ENCODE measurements at regions not wholly inside any gene's neighbourhood (a gene's known extent, or its start where the extent isn't known, plus 50 kb on each side); places are given as distances from the start of the nearest gene placed in this dataset.

- TF ChIP-seq MYC (IDR thresholded peaks at IDR 0.05; ENCODE audit: low read depth, low read length) (peak; percentile 14; the same call in 1 of the 2 replicates), POLR2A (IDR thresholded peaks at IDR 0.05; ENCODE audit: extremely low read depth, insufficient read length) (no peak)
- H3K4me3 ChIP-seq (ENCODE audit: low read depth, low read length), result no peak overlapping the region
- DNase-seq (ENCODE audit: low read depth), result peak; percentile 90
Observed at GRCh38 chr6:139903411-139904157, 529.1 kb upstream of the CITED2 start.

GRCh38 chr6:139895205-139895793, 520.9 kb upstream of the CITED2 start:
- H3K4me3 ChIP-seq (ENCODE audit: low read depth, low read length), result no peak overlapping the region
- TF ChIP-seq CTCF (IDR thresholded peaks at IDR 0.05; ENCODE audit: low read depth, low read length), result no peak
- DNase-seq (ENCODE audit: low read depth), result no peak

GRCh38 chr6:139894271-139894670, 519.8 kb upstream of the CITED2 start:
- DNase-seq (ENCODE audit: low read depth), result no peak
- no peak for TF ChIP-seq POLR2A (IDR thresholded peaks at IDR 0.05; ENCODE audit: extremely low read depth, insufficient read length)
- TF ChIP-seq MYC (IDR thresholded peaks at IDR 0.05; ENCODE audit: low read depth, low read length), result no peak
- no peak for TF ChIP-seq CTCF (IDR thresholded peaks at IDR 0.05; ENCODE audit: low read depth, low read length)
- no peak for TF ChIP-seq MAX (IDR thresholded peaks at IDR 0.05; ENCODE audit: low read depth, low read length)
- H3K4me3 ChIP-seq (ENCODE audit: low read depth, low read length), result no peak overlapping the region

GRCh38 chr6:139891471-139891870, 517.0 kb upstream of the CITED2 start:
- TF ChIP-seq MAX (IDR thresholded peaks at IDR 0.05; ENCODE audit: low read depth, low read length), result no peak
- TF ChIP-seq POLR2A (IDR thresholded peaks at IDR 0.05; ENCODE audit: extremely low read depth, insufficient read length), result no peak
- TF ChIP-seq MYC (IDR thresholded peaks at IDR 0.05; ENCODE audit: low read depth, low read length), result no peak
- TF ChIP-seq CTCF (IDR thresholded peaks at IDR 0.05; ENCODE audit: low read depth, low read length), result no peak
- no peak for DNase-seq (ENCODE audit: low read depth)
- H3K4me3 ChIP-seq (ENCODE audit: low read depth, low read length), result no peak overlapping the region

- no peak for DNase-seq (ENCODE audit: low read depth)
- H3K4me3 ChIP-seq (ENCODE audit: low read depth, low read length), result no peak overlapping the region
- no peak for TF ChIP-seq MAX (IDR thresholded peaks at IDR 0.05; ENCODE audit: low read depth, low read length)
- TF ChIP-seq POLR2A (IDR thresholded peaks at IDR 0.05; ENCODE audit: extremely low read depth, insufficient read length), result no peak
- TF ChIP-seq CTCF (IDR thresholded peaks at IDR 0.05; ENCODE audit: low read depth, low read length), result no peak
- no peak for TF ChIP-seq MYC (IDR thresholded peaks at IDR 0.05; ENCODE audit: low read depth, low read length)
Observed at GRCh38 chr6:139888681-139889122, 514.3 kb upstream of the CITED2 start.

GRCh38 chr6:139887275-139887674, 512.8 kb upstream of the CITED2 start:
- TF ChIP-seq MYC (IDR thresholded peaks at IDR 0.05; ENCODE audit: low read depth, low read length), result no peak
- TF ChIP-seq MAX (IDR thresholded peaks at IDR 0.05; ENCODE audit: low read depth, low read length), result no peak
- no peak for TF ChIP-seq POLR2A (IDR thresholded peaks at IDR 0.05; ENCODE audit: extremely low read depth, insufficient read length)
- TF ChIP-seq CTCF (IDR thresholded peaks at IDR 0.05; ENCODE audit: low read depth, low read length), result no peak
- no peak overlapping the region for H3K4me3 ChIP-seq (ENCODE audit: low read depth, low read length)
- DNase-seq (ENCODE audit: low read depth), result no peak
